Neural progenitor cell (in vitro differentiated cells): ENCODE measurements at regions not wholly inside any gene's neighbourhood (a gene's known extent, or its start where the extent isn't known, plus 50 kb on each side); places are given as distances from the start of the nearest gene placed in this dataset.

Source experiments
- EZH2phosphoT487 ChIP-seq: fragments of 200-600 bp; sonication (generic); IDR thresholded peaks from 2 replicates; pipeline ENCODE4 v1.6.1; 2017; ENCODE audit warnings: antibody characterized with exemption
- TF ChIP-seq, protein P1 (sequence below): fragments of 200-600 bp; sonication (generic); IDR thresholded peaks from 2 replicates; pipeline ENCODE4 v1.5.1; 2017; ENCODE audit warnings: antibody characterized with exemption, mild to moderate bottlenecking

DNA sequence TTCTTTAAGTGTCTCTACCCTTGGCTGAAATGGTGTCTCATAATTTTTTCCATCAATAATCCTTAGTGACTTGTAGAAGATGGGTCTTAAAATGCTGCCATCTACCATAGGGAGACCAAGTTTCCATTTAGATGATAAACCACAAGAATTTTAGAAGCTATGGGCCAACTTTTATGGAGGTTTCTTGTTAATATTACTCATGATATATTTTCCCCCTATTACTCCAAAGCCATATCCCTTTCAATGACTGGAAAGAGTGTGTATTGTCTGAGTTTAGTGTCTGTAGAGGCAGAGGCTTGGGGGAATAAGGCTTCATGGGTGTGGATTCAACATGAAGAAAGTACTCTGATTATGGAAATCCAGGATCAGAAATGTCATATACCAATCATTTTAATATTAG, 507.3 kb upstream of the TNC start:
- TF ChIP-seq, protein P1, sequence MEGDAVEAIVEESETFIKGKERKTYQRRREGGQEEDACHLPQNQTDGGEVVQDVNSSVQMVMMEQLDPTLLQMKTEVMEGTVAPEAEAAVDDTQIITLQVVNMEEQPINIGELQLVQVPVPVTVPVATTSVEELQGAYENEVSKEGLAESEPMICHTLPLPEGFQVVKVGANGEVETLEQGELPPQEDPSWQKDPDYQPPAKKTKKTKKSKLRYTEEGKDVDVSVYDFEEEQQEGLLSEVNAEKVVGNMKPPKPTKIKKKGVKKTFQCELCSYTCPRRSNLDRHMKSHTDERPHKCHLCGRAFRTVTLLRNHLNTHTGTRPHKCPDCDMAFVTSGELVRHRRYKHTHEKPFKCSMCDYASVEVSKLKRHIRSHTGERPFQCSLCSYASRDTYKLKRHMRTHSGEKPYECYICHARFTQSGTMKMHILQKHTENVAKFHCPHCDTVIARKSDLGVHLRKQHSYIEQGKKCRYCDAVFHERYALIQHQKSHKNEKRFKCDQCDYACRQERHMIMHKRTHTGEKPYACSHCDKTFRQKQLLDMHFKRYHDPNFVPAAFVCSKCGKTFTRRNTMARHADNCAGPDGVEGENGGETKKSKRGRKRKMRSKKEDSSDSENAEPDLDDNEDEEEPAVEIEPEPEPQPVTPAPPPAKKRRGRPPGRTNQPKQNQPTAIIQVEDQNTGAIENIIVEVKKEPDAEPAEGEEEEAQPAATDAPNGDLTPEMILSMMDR = no peak
- TF ChIP-seq EZH2phosphoT487 = no peak
